Astrocyte (in vitro differentiated cells and primary cell): ENCODE measurements at regions not wholly inside any gene's neighbourhood (a gene's known extent, or its start where the extent isn't known, plus 50 kb on each side); places are given as distances from the start of the nearest gene placed in this dataset.

Experiments used
- DNase-seq: peaks from one replicate; pipeline ENCODE4 v3.0.0-alpha.2; 2010; ENCODE audit warnings: low read depth
- FAIRE-seq: peaks from 2 replicates; lab custom pipeline; 2011; peaks lifted over from hg19 to GRCh38; lab: Jason Lieb, UNC
- H2AFZ ChIP-seq: 2 replicates; pipeline ENCODE4 v1.6.0; 2012; ENCODE audit warnings: low read depth, low read length, inconsistent platforms
- H3K27ac ChIP-seq: 2 replicates; pipeline ENCODE4 v1.5.1; 2011; ENCODE audit warnings: low read depth, low read length, inconsistent platforms
- H3K27me3 ChIP-seq: 2 replicates; pipeline ENCODE4 v1.6.0; 2011; ENCODE audit warnings: low read length, inconsistent platforms; ENCODE audit not compliant: insufficient read depth
- H3K36me3 ChIP-seq: 2 replicates; pipeline ENCODE4 v1.5.1; 2011; ENCODE audit warnings: low read length, inconsistent platforms; ENCODE audit not compliant: insufficient read depth
- H3K4me1 ChIP-seq: 2 replicates; pipeline ENCODE4 v1.5.1; 2011; ENCODE audit warnings: low read length, inconsistent platforms; ENCODE audit not compliant: insufficient read depth
- H3K4me2 ChIP-seq: 2 replicates; pipeline ENCODE4 v1.6.0; 2012; ENCODE audit warnings: low read length, inconsistent platforms
- H3K4me3 ChIP-seq: 2 replicates; pipeline ENCODE4 v1.5.1; 2011; ENCODE audit warnings: low read depth, mild to moderate bottlenecking, low read length, inconsistent platforms; ENCODE audit not compliant: insufficient read depth
- H3K79me2 ChIP-seq: 2 replicates; pipeline ENCODE4 v1.6.0; 2012; ENCODE audit warnings: mild to moderate bottlenecking, low read length, inconsistent platforms; ENCODE audit not compliant: insufficient read depth
- H3K9ac ChIP-seq: 2 replicates; pipeline ENCODE4 v1.6.0; 2012; ENCODE audit warnings: mild to moderate bottlenecking, low read length, inconsistent platforms
- H3K9me3 ChIP-seq: 2 replicates; pipeline ENCODE4 v1.5.1; 2012; ENCODE audit warnings: low read depth, mild to moderate bottlenecking, low read length, inconsistent platforms; ENCODE audit not compliant: insufficient read depth
- H4K20me1 ChIP-seq: 2 replicates; pipeline ENCODE4 v1.6.0; 2012; ENCODE audit warnings: low read length, inconsistent platforms; ENCODE audit not compliant: insufficient read depth
- H3K27ac Mint-ChIP-seq: one replicate; pipeline ENCODE4 v1.8.0; 2021; ENCODE audit warnings: mild to moderate bottlenecking, mixed read lengths; ENCODE audit not compliant: unreplicated experiment
- H3K27me3 Mint-ChIP-seq: one replicate; pipeline ENCODE4 v1.8.0; 2021; ENCODE audit warnings: low read depth, mixed read lengths; ENCODE audit not compliant: unreplicated experiment
- H3K36me3 Mint-ChIP-seq: one replicate; pipeline ENCODE4 v1.8.0; 2021; ENCODE audit warnings: low read depth, mixed read lengths; ENCODE audit not compliant: unreplicated experiment
- H3K4me1 Mint-ChIP-seq: one replicate; pipeline ENCODE4 v1.8.0; 2021; ENCODE audit warnings: low read depth, mixed read lengths; ENCODE audit not compliant: unreplicated experiment
- H3K4me3 Mint-ChIP-seq: one replicate; pipeline ENCODE4 v1.8.0; 2021; ENCODE audit warnings: mild to moderate bottlenecking, moderate library complexity, mixed read lengths; ENCODE audit not compliant: unreplicated experiment
- H3K9me3 Mint-ChIP-seq: one replicate; pipeline ENCODE4 v1.8.0; 2021; ENCODE audit warnings: mild to moderate bottlenecking, mixed read lengths; ENCODE audit not compliant: unreplicated experiment
- CTCF ChIP-seq: IDR thresholded peaks from 2 replicates; pipeline ENCODE4 v1.5.1; 2011; ENCODE audit warnings: low read depth, mild to moderate bottlenecking, inconsistent platforms, low read length, moderate library complexity; ENCODE audit not compliant: insufficient read depth
- EZH2 ChIP-seq: IDR thresholded peaks from 2 replicates; pipeline ENCODE4 v1.6.1; 2012; ENCODE audit warnings: mild to moderate bottlenecking, low read length, inconsistent platforms; ENCODE audit not compliant: insufficient read depth

DNA sequence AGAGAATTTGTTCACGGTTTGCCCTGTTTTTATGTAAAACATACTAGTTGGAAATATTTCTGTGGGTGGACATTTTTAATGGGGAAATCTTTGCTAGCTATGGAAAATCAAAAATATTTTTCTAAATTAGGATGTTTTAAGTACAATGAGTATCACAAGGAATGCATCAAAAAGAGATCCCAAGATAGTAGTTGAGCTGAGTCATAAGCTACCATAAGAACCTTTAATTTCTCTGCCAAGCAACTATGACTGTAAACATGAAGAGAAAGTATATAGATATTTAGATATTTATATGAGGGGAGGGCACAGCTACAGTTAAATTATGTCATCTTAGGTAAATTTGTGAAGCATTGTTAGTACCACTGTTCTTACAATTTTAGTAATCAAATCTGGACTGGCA lies 646.2 kb downstream of the XIRP2 start:
- Histone ChIP-seq H2AFZ (no peak overlapping the region), H3K4me1 (no peaks in the 10 kb centered on the region), H4K20me1 (no peaks in the 10 kb centered on the region), H3K9ac (no peak overlapping the region), H3K27ac (no peak overlapping the region), H3K4me2 (no peak overlapping the region), H3K9me3 (no peaks in the 10 kb centered on the region), H3K4me3 (no peak overlapping the region), H3K27me3 (no peaks in the 10 kb centered on the region), H3K79me2 (no peaks in the 10 kb centered on the region), H3K36me3 (no peaks in the 10 kb centered on the region)
- peak overlapping the region; percentile 20 for H3K27ac Mint-ChIP-seq
- DNase-seq (peak; percentile 25), FAIRE-seq (no peak)
- H3K4me3 Mint-ChIP-seq: no peak overlapping the region
- no peaks in the 10 kb centered on the region for H3K9me3 Mint-ChIP-seq
- H3K36me3 Mint-ChIP-seq: no peaks in the 10 kb centered on the region
- no peaks in the 10 kb centered on the region for H3K27me3 Mint-ChIP-seq
- H3K4me1 Mint-ChIP-seq: no peaks in the 10 kb centered on the region
- TF ChIP-seq CTCF (no peak), EZH2 (no peak)

DNA sequence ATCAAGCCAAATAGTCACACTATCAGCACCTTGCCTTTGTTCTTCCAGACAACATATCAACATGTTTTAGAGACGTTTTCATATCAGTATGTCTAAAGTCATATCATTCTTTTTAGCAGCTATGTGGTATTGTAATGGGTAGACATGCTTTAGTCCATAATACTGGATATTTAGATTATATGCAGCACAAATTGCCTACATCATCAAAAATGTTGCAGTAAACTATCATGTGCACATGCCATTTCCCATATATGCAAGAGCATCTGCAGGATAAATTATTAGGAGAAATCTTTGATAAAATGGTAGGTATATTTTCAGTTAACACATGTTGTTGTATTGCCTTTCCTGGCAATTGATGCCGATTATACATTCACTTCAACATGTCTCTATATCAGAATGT lies 636.5 kb downstream of the XIRP2 start:
- Histone ChIP-seq H3K36me3 (no peaks in the 10 kb centered on the region), H3K4me2 (no peak overlapping the region), H3K9me3 (peaks cover 4% of the 10 kb centered on the region), H3K27me3 (no peaks in the 10 kb centered on the region), H3K27ac (no peak overlapping the region), H4K20me1 (no peaks in the 10 kb centered on the region), H3K9ac (no peak overlapping the region), H3K79me2 (no peaks in the 10 kb centered on the region), H3K4me3 (no peak overlapping the region), H3K4me1 (no peaks in the 10 kb centered on the region), H2AFZ (no peak overlapping the region)
- Mint-ChIP-seq H3K9me3 (no peaks in the 10 kb centered on the region), H3K4me3 (no peak overlapping the region), H3K27ac (no peak overlapping the region), H3K4me1 (no peaks in the 10 kb centered on the region), H3K27me3 (no peaks in the 10 kb centered on the region), H3K36me3 (no peaks in the 10 kb centered on the region)
- TF ChIP-seq CTCF (no peak), EZH2 (no peak)
- DNase-seq: no peak
- FAIRE-seq: no peak

DNA sequence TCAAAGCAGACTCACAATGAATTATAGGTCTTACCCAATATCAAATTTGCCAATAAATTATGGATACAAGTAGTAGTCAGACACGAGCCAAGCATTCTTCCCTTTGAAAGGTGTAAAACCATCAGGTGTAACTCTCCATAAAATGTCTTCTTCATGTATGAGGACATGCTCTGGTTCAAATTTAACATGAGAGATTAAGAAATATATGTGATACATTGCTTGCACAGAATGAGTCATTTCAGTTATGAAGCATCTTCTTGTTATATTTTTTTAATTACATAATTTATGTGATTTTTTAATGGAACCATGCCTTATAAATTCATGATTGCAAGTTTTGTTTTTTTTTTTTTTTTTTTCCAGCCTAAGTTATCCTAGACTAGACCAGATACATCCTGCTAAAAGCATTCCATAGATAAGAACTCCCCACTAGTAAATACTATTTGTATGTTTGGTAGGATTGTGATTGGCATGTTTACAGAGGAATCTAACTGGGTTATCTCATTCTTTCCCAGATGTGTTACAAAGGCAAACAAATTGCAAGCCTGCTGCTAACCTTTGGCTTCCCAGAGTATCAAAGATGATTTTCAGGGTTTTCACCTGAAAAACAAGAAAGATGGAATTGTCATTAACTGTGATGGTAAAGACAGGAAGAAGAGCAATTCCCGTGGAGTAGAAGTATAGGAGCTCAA lies 621.9 kb downstream of the XIRP2 start:
- Histone ChIP-seq H3K27ac (peak overlapping the region; percentile 79), H3K27me3 (no peaks in the 10 kb centered on the region), H4K20me1 (no peaks in the 10 kb centered on the region), H3K79me2 (no peaks in the 10 kb centered on the region), H3K4me1 (peaks cover 14% of the 10 kb centered on the region), H3K9me3 (no peaks in the 10 kb centered on the region), H3K36me3 (no peaks in the 10 kb centered on the region), H3K9ac (peak overlapping the region; percentile 71), H2AFZ (peak overlapping the region; percentile 44), H3K4me2 (peak overlapping the region; percentile 76), H3K4me3 (peak overlapping the region; percentile 19)
- H3K4me3 Mint-ChIP-seq: no peak overlapping the region
- FAIRE-seq (no peak), DNase-seq (peak; percentile 18)
- H3K4me1 Mint-ChIP-seq: peaks cover 13% of the 10 kb centered on the region
- H3K36me3 Mint-ChIP-seq: no peaks in the 10 kb centered on the region
- no peaks in the 10 kb centered on the region for H3K9me3 Mint-ChIP-seq
- TF ChIP-seq EZH2 (no peak), CTCF (no peak)
- H3K27me3 Mint-ChIP-seq: no peaks in the 10 kb centered on the region
- H3K27ac Mint-ChIP-seq: peak overlapping the region; percentile 83
